ENCODE measurements at regions not wholly inside any gene's neighbourhood (a gene's known extent, or its start where the extent isn't known, plus 50 kb on each side); places are given as distances from the start of the nearest gene placed in this dataset.

DNA sequence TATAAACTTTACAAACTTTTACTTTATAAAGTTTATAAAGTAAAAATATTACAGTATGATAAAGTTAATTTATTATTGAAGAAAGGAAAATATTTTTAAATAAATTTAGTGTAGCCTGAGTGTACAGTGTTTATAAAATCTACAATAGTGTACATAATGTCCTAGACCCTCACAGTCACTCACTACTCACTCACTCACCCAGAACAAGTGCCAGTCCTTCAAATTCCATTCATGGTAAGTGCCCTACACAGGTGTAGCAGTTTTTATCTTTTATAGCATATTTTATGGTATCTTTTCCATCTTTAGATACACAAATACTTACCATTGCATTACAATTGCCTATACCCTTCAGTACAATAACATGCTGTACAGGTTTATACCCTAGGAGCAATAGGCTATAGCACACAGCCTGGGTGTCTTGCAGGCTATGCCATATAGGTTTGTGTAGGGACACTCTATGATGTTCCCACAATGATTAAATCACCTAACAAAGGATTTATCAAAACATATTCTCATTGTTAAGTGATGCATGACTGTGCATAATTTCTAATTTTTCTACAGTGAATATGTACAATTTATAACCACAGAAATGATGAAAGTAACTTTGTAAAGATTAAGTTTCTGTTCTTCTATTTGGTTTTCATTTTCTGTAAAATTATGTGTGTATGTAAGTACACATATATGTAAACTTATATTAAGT lies 98.0 kb downstream of the SPRY2 start:
- DNase-seq (ENCODE audit: extremely low spot score) = no peak
- POLR2A ChIA-PET = no interaction called here
- TF ChIP-seq TARDBP (IDR thresholded peaks at IDR 0.05) = no peak
- TF ChIP-seq ELF4 (IDR thresholded peaks at IDR 0.05) = no peak
- TF ChIP-seq, protein P1, sequence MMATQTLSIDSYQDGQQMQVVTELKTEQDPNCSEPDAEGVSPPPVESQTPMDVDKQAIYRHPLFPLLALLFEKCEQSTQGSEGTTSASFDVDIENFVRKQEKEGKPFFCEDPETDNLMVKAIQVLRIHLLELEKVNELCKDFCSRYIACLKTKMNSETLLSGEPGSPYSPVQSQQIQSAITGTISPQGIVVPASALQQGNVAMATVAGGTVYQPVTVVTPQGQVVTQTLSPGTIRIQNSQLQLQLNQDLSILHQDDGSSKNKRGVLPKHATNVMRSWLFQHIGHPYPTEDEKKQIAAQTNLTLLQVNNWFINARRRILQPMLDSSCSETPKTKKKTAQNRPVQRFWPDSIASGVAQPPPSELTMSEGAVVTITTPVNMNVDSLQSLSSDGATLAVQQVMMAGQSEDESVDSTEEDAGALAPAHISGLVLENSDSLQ (IDR thresholded peaks at IDR 0.05) = no peak
- TF ChIP-seq SUZ12 (IDR thresholded peaks at IDR 0.05) = no peak
- no peak for TF ChIP-seq LEF1 (IDR thresholded peaks at IDR 0.05; ENCODE audit: borderline replicate concordance)
- no peak for TF ChIP-seq FOXA1 (IDR thresholded peaks at IDR 0.05)
- TF ChIP-seq NFRKB (IDR thresholded peaks at IDR 0.05) = no peak
- no peak for TF ChIP-seq FOXK2 (IDR thresholded peaks at IDR 0.05)
- TF ChIP-seq FOXM1 (IDR thresholded peaks at IDR 0.05; ENCODE audit: borderline replicate concordance) = no peak
- CTCF ChIA-PET = no interaction called here

DNA sequence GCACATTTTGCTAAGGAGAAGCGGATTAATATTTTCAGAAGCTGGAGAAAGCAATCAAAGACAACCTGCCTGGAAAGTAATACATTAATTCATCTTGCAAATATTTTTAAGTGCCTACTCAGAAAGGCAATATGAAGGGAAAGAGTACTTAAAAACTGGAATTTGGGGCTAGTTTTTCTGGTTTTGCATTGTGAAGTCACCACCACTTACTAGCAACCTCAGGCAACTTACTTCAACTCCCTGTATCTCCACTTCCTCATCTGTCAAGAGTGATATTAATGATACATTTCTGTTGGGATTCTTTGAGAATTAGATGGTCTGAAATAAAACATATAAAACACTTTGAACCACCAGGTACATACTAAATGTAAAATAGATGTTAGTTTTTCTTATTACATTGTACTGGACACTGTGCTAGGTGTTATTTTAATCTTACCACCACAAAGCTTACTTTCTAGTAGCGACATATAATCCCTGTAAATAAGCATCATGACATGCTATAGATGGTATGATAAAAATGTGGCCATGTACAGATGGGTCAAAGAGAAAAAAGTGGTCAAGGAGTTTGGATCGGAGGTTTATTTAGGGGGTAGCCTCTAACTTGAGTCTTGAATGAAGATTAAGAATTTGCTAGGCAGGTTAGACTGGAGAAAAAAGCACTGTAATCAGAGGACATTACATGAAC lies 101.2 kb downstream of the SPRY2 start:
- TF ChIP-seq HDGF (IDR thresholded peaks at IDR 0.05; ENCODE audit: borderline replicate concordance) (no peak), TARDBP (IDR thresholded peaks at IDR 0.05) (no peak), ZNF384 (IDR thresholded peaks at IDR 0.05) (no peak), SUZ12 (IDR thresholded peaks at IDR 0.05) (no peak), ELF4 (IDR thresholded peaks at IDR 0.05) (no peak), L3MBTL2 (conservative IDR thresholded peaks at IDR 0.05) (no peak), FOXK2 (IDR thresholded peaks at IDR 0.05) (no peak), NFRKB (IDR thresholded peaks at IDR 0.05) (no peak), FOXA1 (IDR thresholded peaks at IDR 0.05) (no peak), SP1 (IDR thresholded peaks at IDR 0.05) (no peak), LEF1 (IDR thresholded peaks at IDR 0.05; ENCODE audit: borderline replicate concordance) (no peak), FOXM1 (IDR thresholded peaks at IDR 0.05; ENCODE audit: borderline replicate concordance) (no peak), BHLHE40 (IDR thresholded peaks at IDR 0.05; ENCODE audit: borderline replicate concordance) (no peak), CTBP1 (IDR thresholded peaks at IDR 0.05; ENCODE audit: borderline replicate concordance) (no peak), ARNT (IDR thresholded peaks at IDR 0.05) (no peak)
- TF ChIP-seq, protein P1 (IDR thresholded peaks at IDR 0.05) = no peak
- no peak for DNase-seq (ENCODE audit: extremely low spot score)
- ChIA-PET POLR2A (interaction anchor here (0.9 kb wide), 1 partner anchor 101 kb away, joined by 3 read pairs; the partner anchor contains the start of gene SPRY2), CTCF (interaction anchor here (0.6 kb wide), 2 partner anchors 24 to 37 kb away, joined by 3 read pairs; no protein-coding TSS in a partner anchor)

DNA sequence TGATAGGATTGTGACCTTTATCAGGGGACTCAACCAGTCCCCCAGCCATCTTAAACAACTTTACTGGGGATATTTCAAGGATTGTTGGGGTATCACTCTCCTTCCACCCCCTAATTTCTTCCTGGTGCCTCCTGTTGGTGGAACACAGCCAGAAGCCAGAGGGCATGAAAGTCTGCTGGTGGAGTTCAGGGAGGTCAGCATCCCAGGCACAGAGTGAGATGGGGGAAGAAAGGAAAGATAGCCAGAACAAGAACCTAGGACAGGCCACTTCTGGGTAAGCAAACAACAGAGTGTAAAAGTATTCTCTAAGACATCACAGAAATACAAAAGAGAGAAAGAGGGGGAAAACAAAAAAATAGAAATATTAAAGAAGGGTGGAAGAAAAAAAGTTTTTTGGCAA lies 101.8 kb downstream of the SPRY2 start:
- CTCF ChIA-PET = no interaction called here
- no peak for TF ChIP-seq HDGF (IDR thresholded peaks at IDR 0.05; ENCODE audit: borderline replicate concordance)
- TF ChIP-seq NFRKB (IDR thresholded peaks at IDR 0.05) = no peak
- TF ChIP-seq L3MBTL2 (conservative IDR thresholded peaks at IDR 0.05) = no peak
- TF ChIP-seq SUZ12 (IDR thresholded peaks at IDR 0.05) = no peak
- no peak for TF ChIP-seq FOXM1 (IDR thresholded peaks at IDR 0.05; ENCODE audit: borderline replicate concordance)
- TF ChIP-seq CTBP1 (IDR thresholded peaks at IDR 0.05; ENCODE audit: borderline replicate concordance) = no peak
- no peak for TF ChIP-seq ZNF384 (IDR thresholded peaks at IDR 0.05)
- TF ChIP-seq FOXA1 (IDR thresholded peaks at IDR 0.05) = no peak
- TF ChIP-seq FOXK2 (IDR thresholded peaks at IDR 0.05) = no peak
- no peak for TF ChIP-seq TARDBP (IDR thresholded peaks at IDR 0.05)
- TF ChIP-seq LEF1 (IDR thresholded peaks at IDR 0.05; ENCODE audit: borderline replicate concordance) = no peak
- TF ChIP-seq BHLHE40 (IDR thresholded peaks at IDR 0.05; ENCODE audit: borderline replicate concordance) = no peak
- TF ChIP-seq ELF4 (IDR thresholded peaks at IDR 0.05) = no peak
- DNase-seq (ENCODE audit: extremely low spot score) = no peak
- POLR2A ChIA-PET = no interaction called here

DNA sequence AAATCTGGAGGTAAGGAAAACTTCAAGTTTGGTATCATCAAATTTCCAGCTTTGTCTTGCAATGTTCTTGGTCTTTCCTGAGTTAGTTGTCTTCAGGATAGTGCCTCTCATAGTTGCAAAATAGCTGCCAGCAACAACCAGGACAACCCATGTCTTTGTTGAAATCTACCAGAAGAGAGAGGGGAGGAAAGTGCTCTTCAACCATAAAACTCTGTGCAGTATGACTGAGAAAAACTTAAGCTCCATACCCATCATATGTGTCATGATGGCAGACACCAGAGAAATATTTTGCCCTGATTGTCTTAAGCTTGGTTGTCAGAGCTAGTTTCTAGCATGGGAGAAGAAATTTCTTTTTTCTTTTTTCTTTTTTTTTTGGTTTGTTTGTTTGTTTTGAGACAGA lies 103.3 kb downstream of the SPRY2 start:
- ChIA-PET POLR2A (interaction anchor here (1.6 kb wide), 1 partner anchor 103 kb away, joined by 6 read pairs; the partner anchor contains the start of gene SPRY2), CTCF (interaction anchor here (0.9 kb wide), 1 partner anchor 60 kb away, joined by 4 read pairs; no protein-coding TSS in a partner anchor)
- TF ChIP-seq FOXK2 (IDR thresholded peaks at IDR 0.05) (no peak), LEF1 (IDR thresholded peaks at IDR 0.05; ENCODE audit: borderline replicate concordance) (no peak)
- DNase-seq (ENCODE audit: extremely low spot score) = no peak

DNA sequence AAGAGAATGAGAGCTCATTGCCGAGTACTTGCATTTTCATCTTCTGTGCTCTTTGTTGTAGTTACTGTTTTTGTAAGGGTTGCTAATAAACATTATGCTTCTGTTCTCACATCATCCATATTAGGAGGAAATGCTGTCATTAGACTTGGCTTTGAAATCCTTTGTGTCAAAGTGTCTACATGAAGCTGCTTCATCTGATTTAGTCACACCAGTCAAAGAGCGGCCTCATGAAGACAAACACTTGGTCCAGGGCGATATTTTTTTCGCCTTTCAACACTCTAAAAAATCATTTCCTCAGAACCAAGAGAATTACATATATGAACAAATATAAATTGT lies 105.0 kb downstream of the SPRY2 start:
- ChIA-PET CTCF (interaction anchor here (1.1 kb wide), 1 partner anchor 107 kb away, joined by 3 read pairs; no protein-coding TSS in a partner anchor), POLR2A (interaction anchor here (1.7 kb wide), 1 partner anchor 105 kb away, joined by 5 read pairs; the partner anchor contains the start of gene SPRY2)
- DNase-seq (ENCODE audit: extremely low spot score) = no peak
- TF ChIP-seq LEF1 (IDR thresholded peaks at IDR 0.05; ENCODE audit: borderline replicate concordance) (no peak), ARNT (IDR thresholded peaks at IDR 0.05) (no peak), FOXK2 (IDR thresholded peaks at IDR 0.05) (no peak), NFRKB (IDR thresholded peaks at IDR 0.05) (no peak), FOXM1 (IDR thresholded peaks at IDR 0.05; ENCODE audit: borderline replicate concordance) (no peak), SUZ12 (IDR thresholded peaks at IDR 0.05) (no peak), ZNF384 (IDR thresholded peaks at IDR 0.05) (no peak), FOXA1 (IDR thresholded peaks at IDR 0.05) (no peak), TARDBP (IDR thresholded peaks at IDR 0.05) (no peak), ELF4 (IDR thresholded peaks at IDR 0.05) (no peak), HDGF (IDR thresholded peaks at IDR 0.05; ENCODE audit: borderline replicate concordance) (no peak), BHLHE40 (IDR thresholded peaks at IDR 0.05; ENCODE audit: borderline replicate concordance) (no peak), L3MBTL2 (conservative IDR thresholded peaks at IDR 0.05) (no peak), SP1 (IDR thresholded peaks at IDR 0.05) (no peak), CTBP1 (IDR thresholded peaks at IDR 0.05; ENCODE audit: borderline replicate concordance) (no peak)
- TF ChIP-seq, protein P1 (IDR thresholded peaks at IDR 0.05) = no peak
